OCI-LY3 (cell line): ENCODE measurements at regions not wholly inside any gene's neighbourhood (a gene's known extent, or its start where the extent isn't known, plus 50 kb on each side); places are given as distances from the start of the nearest gene placed in this dataset.
A peak's percentile ranks its signal among the peaks of the same experiment; 100 is the strongest.

Experiments used
- H2AFZ ChIP-seq: fragments of 200-600, 300-600 bp; shearing (Covaris generic); 2 replicates; pipeline ENCODE4 v1.6.0; 2014; ENCODE audit warnings: antibody characterized with exemption, low read depth, low read length
- H3K27ac ChIP-seq: fragments of 200-600, 300-600 bp; sonication (generic); 2 replicates; pipeline ENCODE4 v1.5.1; 2014; ENCODE audit warnings: mild to moderate bottlenecking, low read length, moderate library complexity, mixed read lengths
- H3K27me3 ChIP-seq: fragments of 200-600, 300-600 bp; sonication (generic); 2 replicates; pipeline ENCODE4 v1.6.1; 2014; ENCODE audit warnings: low read depth, low read length, mixed read lengths
- H3K36me3 ChIP-seq: fragments of 200-600, 300-600 bp; sonication (generic); replicated peaks from 2 replicates; pipeline ENCODE3; 2014; ENCODE audit warnings: low read depth, low read length, mixed read lengths
- H3K4me1 ChIP-seq: fragments of 300-600, 200-600 bp; sonication (generic); 2 replicates; pipeline ENCODE4 v1.6.1; 2014; ENCODE audit warnings: low read length, mixed read lengths
- H3K4me2 ChIP-seq: fragments of 200-600, 300-600 bp; sonication (generic); 2 replicates; pipeline ENCODE4 v1.6.1; 2014; ENCODE audit warnings: low read length, mixed read lengths
- H3K4me3 ChIP-seq: fragments of 300-600, 200-600 bp; sonication (generic); 2 replicates; pipeline ENCODE4 v1.5.1; 2014; ENCODE audit warnings: antibody characterized with exemption, mild to moderate bottlenecking, low read length, moderate library complexity
- H3K79me2 ChIP-seq: fragments of 300-600, 200-600 bp; shearing (Covaris generic); 2 replicates; pipeline ENCODE4 v1.6.1; 2014; ENCODE audit warnings: mild to moderate bottlenecking, low read length, mixed read lengths
- H3K9ac ChIP-seq: fragments of 300-600, 200-600 bp; shearing (Covaris generic); 2 replicates; pipeline ENCODE4 v1.6.0; 2014; ENCODE audit warnings: mild to moderate bottlenecking, low read length, moderate library complexity
- H3K9me3 ChIP-seq: fragments of 200-600, 300-600 bp; shearing (Covaris generic); 2 replicates; pipeline ENCODE4 v1.6.1; 2014; ENCODE audit warnings: low read length, mixed read lengths; ENCODE audit not compliant: insufficient read depth
- H4K20me1 ChIP-seq: fragments of 200-600, 300-600 bp; sonication (generic); 2 replicates; pipeline ENCODE4 v1.6.1; 2016; ENCODE audit warnings: low read length, mixed read lengths; ENCODE audit not compliant: insufficient read depth
- EZH2phosphoT487 ChIP-seq: fragments of 200-600 bp; shearing (Covaris generic); IDR thresholded peaks from 2 replicates; pipeline ENCODE4 v1.6.1; 2018; ENCODE audit warnings: antibody characterized with exemption, mixed run types, low read depth
- TF ChIP-seq, protein P1 (sequence below): fragments of 200-600, 300-600 bp; sonication (generic); IDR thresholded peaks from 2 replicates; pipeline ENCODE4 v1.5.1; 2014; ENCODE audit warnings: antibody characterized with exemption, low read length, low read depth

DNA sequence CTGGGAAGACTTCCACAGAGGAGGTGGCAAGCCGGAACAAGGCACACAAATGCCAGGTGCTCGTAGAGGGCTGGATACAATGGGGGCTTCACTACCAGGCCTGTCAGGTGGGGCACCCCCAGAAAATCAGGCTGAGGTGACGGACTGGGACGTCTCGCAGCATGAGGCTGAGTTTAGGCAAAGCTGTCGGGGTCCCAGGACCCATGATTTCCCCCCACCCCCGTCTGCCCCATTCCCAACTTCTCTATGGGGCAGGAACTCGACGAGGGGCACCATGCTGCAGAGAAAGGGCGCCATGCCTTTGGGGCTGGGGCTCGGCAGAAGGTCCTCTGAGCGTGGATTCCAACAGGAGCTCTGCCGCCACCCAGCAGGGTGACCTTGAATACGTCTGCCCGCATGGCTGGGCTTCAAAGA lies 65.7 kb upstream of the HES1 start:
- Histone ChIP-seq H3K79me2 (no peaks in the 10 kb centered on the region), H3K4me2 (peak overlapping the region; percentile 100), H3K9me3 (0 out of 2 replicates have a peak, but pooled peaks cover 4% of the 10 kb centered on the region), H3K4me1 (peaks cover 32% of the 10 kb centered on the region), H3K4me3 (peak overlapping the region; percentile 83), H4K20me1 (no peaks in the 10 kb centered on the region), H3K27me3 (peaks cover 54% of the 10 kb centered on the region), H2AFZ (peak overlapping the region; percentile 85), H3K36me3 (peaks cover 7% of the 10 kb centered on the region), H3K9ac (peak overlapping the region; percentile 70), H3K27ac (peak overlapping the region; percentile 67)
- TF ChIP-seq EZH2phosphoT487 = no peak
- TF ChIP-seq, protein P1, sequence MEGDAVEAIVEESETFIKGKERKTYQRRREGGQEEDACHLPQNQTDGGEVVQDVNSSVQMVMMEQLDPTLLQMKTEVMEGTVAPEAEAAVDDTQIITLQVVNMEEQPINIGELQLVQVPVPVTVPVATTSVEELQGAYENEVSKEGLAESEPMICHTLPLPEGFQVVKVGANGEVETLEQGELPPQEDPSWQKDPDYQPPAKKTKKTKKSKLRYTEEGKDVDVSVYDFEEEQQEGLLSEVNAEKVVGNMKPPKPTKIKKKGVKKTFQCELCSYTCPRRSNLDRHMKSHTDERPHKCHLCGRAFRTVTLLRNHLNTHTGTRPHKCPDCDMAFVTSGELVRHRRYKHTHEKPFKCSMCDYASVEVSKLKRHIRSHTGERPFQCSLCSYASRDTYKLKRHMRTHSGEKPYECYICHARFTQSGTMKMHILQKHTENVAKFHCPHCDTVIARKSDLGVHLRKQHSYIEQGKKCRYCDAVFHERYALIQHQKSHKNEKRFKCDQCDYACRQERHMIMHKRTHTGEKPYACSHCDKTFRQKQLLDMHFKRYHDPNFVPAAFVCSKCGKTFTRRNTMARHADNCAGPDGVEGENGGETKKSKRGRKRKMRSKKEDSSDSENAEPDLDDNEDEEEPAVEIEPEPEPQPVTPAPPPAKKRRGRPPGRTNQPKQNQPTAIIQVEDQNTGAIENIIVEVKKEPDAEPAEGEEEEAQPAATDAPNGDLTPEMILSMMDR = no peak

DNA sequence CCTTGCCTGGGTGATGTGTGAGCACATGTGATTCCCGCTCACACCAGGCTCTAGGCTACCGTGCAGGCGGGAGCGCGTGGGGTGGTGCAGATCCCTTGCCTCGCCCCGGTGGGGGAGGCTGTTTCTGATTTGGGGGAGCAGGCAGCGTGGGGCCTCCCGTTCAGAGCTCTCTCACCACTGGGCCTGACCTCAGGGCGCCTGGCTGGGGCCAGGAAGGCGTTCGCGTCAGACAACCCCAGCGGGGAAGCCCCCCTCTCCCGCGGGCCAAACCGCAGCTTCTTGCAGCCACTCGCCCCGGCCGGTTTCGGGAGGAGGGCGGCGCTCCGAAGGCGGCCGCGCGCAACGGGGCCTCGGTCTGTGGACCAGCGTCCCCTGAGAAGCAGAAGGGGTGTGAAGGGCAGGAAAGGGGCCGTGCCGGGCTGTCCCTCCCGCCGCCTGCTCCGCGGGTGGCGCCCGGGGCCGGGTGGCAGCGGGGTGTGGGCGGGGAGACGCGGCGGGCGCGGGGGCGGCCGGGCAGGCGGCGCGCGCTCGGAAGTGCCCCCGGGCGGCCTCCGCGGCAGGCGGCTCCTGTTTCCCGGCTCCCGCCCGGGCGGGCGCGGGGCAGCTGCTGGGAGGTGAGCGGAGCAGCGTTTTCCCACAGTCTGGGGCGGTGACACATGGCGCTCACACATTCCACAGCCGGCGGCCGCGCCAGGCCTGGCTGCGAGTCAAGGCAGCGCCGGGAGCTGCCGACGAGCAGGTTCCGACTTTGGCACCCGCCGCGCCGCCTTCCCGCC lies 65.1 kb upstream of the HES1 start:
- H3K36me3 ChIP-seq = peaks cover 7% of the 10 kb centered on the region
- peak overlapping the region; percentile 100 for H3K4me2 ChIP-seq
- H3K27ac ChIP-seq = peak overlapping the region; percentile 67
- peaks cover 56% of the 10 kb centered on the region for H3K27me3 ChIP-seq
- H3K79me2 ChIP-seq = no peaks in the 10 kb centered on the region
- H2AFZ ChIP-seq = peak overlapping the region; percentile 85
- H3K4me3 ChIP-seq = peak overlapping the region; percentile 83
- H4K20me1 ChIP-seq = no peaks in the 10 kb centered on the region
- peaks cover 32% of the 10 kb centered on the region for H3K4me1 ChIP-seq
- H3K9me3 ChIP-seq = 0 out of 2 replicates have a peak, but pooled peaks cover 4% of the 10 kb centered on the region
- TF ChIP-seq, protein P1 = no peak
- no peak for TF ChIP-seq EZH2phosphoT487
- H3K9ac ChIP-seq = peak overlapping the region; percentile 70

DNA sequence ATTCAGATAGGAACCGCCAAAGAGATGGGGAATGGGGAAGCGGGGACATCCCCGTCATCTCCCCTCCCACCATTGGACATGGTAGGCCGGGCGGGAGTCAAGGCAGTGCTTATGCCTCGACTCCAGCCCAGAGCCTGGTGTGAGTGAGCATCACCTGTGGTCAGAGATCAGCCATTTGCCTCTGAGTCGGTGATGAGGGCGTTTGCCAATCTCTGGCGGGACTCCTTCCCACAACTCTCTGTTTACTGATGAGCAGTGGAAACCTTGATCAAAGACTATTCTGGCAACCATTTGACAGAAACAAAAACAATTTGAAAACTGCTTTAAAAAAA lies 63.9 kb upstream of the HES1 start:
- no peak for TF ChIP-seq EZH2phosphoT487
- TF ChIP-seq, protein P1 = no peak
- peak overlapping the region; percentile 83 for H3K4me3 ChIP-seq
- peak overlapping the region; percentile 100 for H3K4me2 ChIP-seq
- peaks cover 32% of the 10 kb centered on the region for H3K4me1 ChIP-seq
- H3K9ac ChIP-seq = peak overlapping the region; percentile 70; the same call in 1 of the 2 replicates
- H4K20me1 ChIP-seq = no peaks in the 10 kb centered on the region
- no peak overlapping the region for H2AFZ ChIP-seq
- no peak overlapping the region for H3K27ac ChIP-seq
- 0 out of 2 replicates have a peak, but pooled peaks cover 4% of the 10 kb centered on the region for H3K9me3 ChIP-seq
- no peaks in the 10 kb centered on the region for H3K79me2 ChIP-seq
- H3K27me3 ChIP-seq = peaks cover 57% of the 10 kb centered on the region
- H3K36me3 ChIP-seq = peaks cover 7% of the 10 kb centered on the region

DNA sequence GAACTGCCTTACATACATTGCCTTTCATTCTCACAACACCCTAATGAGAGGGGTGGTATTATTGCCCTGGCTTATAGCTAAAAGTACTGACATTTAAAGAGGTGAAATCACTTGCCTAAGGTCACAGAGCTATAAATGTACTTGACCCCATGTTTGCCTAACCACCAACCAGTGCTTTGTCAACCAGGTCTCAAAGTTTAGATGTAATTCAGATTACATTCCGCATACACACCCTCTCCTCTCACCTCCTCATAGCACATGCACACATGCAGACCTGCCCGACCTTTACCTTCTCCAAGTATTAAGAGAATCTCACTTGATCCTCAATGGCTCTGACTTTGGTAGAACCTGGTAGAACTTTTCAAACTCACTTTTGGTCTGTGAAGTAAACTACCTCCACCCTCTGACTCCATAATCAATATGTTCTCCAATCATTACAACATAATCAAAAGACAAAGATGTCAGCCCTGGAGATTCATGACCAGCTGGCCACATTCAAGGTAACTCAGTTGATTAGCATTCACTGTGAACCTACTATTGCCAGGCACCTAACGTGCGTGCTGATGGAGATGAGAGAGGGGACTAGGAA lies 63.2 kb upstream of the HES1 start:
- H3K9ac ChIP-seq = no peak overlapping the region
- H3K27ac ChIP-seq = no peak overlapping the region
- 0 out of 2 replicates have a peak, but pooled peaks cover 4% of the 10 kb centered on the region for H3K9me3 ChIP-seq
- peaks cover 61% of the 10 kb centered on the region for H3K27me3 ChIP-seq
- TF ChIP-seq, protein P1 = no peak
- TF ChIP-seq EZH2phosphoT487 = no peak
- H2AFZ ChIP-seq = no peak overlapping the region
- H3K4me3 ChIP-seq = no peak overlapping the region
- H3K79me2 ChIP-seq = no peaks in the 10 kb centered on the region
- H4K20me1 ChIP-seq = no peaks in the 10 kb centered on the region
- peaks cover 29% of the 10 kb centered on the region for H3K4me1 ChIP-seq
- H3K4me2 ChIP-seq = no peak overlapping the region
- H3K36me3 ChIP-seq = peaks cover 7% of the 10 kb centered on the region
